ENCODE measurements at regions not wholly inside any gene's neighbourhood (a gene's known extent, or its start where the extent isn't known, plus 50 kb on each side); places are given as distances from the start of the nearest gene placed in this dataset.

DNA sequence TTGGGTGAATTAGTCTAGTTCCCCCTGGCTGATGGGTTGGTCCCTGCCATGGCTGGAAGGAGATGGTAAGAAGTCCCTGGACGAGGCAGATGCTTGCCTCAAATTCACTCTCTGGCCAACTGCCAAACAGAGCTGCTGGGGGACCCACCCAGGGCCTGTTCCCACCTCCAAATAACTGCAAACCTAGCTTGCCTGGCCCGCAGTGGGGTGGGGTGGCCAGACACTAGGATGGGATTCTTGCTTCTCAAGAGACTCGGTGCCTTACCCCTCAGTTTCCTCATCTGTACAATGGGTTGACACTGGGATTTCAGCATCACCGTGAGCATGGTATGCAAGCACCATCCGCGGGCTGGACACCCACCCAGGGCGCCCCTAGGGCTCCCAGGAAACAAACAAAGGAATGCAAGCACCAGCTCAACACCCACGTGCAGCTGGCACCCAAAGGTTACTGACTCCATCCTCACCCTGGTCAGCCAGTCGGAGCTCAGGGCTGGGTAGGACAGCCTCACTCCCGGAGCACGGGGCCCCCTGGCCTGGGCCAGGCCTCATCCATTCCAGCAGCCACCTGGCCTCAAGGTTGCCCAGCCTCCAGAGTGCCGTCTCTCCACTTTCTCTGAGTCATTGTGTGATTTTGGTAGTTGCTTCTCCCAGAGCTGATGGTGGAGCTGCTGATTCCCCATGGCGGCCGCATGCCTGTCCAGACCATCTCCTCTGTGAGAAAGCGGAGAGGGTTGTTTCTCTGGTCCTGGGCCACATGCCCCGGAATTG is 205.2 kb upstream of the RTL1 start:
- dilution Hi-C loops (cut with MboI; ENCODE audit: extremely low pct_ligation_motif_present, low sequenced_read_pairs) (no loop called here), intact Hi-C loops (cut with micrococcal nuclease) (no loop called here)
- Histone ChIP-seq H3K9ac (replicated peaks; ENCODE audit: extremely low read depth, insufficient read depth, low read length) (no peak overlapping the region), H3K4me3 (replicated peaks in 1 of 3; ENCODE audit: insufficient read depth in 1 of 3, low read depth in 1 of 3, low read length in 3 of 3) (no peak overlapping the region), H3K36me3 (ENCODE audit: control insufficient read depth in 2 of 2, extremely low read depth in 1 of 2, insufficient read depth in 2 of 2, low read length in 2 of 2) (no peaks in the 10 kb centered on the region), H4K20me1 (replicated peaks; ENCODE audit: control insufficient read depth, extremely low read depth, insufficient read depth, low read length) (no peaks in the 10 kb centered on the region), H3K27ac (ENCODE audit: insufficient read depth, low read depth, low read length) (no peak overlapping the region), H3K4me1 (ENCODE audit: control insufficient read depth, extremely low read depth, insufficient read depth, low read length) (no peaks in the 10 kb centered on the region), H2AFZ (ENCODE audit: low read depth, low read length) (no peak overlapping the region), H3K9me3 (replicated peaks; ENCODE audit: control insufficient read depth, insufficient read depth, low read length) (no peaks in the 10 kb centered on the region), H3K79me2 (ENCODE audit: control insufficient read depth, insufficient read depth, low read length) (no peaks in the 10 kb centered on the region), H3K9me1 (replicated peaks; ENCODE audit: control insufficient read depth, extremely low read depth, insufficient read depth, low read length) (no peaks in the 10 kb centered on the region), H3K4me2 (ENCODE audit: insufficient read depth, low read length) (no peak overlapping the region), H3K27me3 (ENCODE audit: control insufficient read depth in 2 of 2, insufficient read depth in 2 of 2, low read length in 2 of 2) (no peaks in the 10 kb centered on the region)
- no peak for TF ChIP-seq MYC (IDR thresholded peaks at IDR 0.05; ENCODE audit: low read depth, low read length)
- no peak for TF ChIP-seq GATA2 (IDR thresholded peaks at IDR 0.05; ENCODE audit: insufficient read depth, insufficient read length, low read depth, low read length)
- no peak for TF ChIP-seq POLR2A (IDR thresholded peaks at IDR 0.05; ENCODE audit: low read depth, low read length)
- no peak for TF ChIP-seq JUN (IDR thresholded peaks at IDR 0.05; ENCODE audit: borderline replicate concordance, insufficient read depth, insufficient read length, low read depth)
- no peak for TF ChIP-seq EZH2 (IDR thresholded peaks at IDR 0.05; ENCODE audit: borderline replicate concordance, low read depth, low read length, severe bottlenecking)
- TF ChIP-seq, protein P1, sequence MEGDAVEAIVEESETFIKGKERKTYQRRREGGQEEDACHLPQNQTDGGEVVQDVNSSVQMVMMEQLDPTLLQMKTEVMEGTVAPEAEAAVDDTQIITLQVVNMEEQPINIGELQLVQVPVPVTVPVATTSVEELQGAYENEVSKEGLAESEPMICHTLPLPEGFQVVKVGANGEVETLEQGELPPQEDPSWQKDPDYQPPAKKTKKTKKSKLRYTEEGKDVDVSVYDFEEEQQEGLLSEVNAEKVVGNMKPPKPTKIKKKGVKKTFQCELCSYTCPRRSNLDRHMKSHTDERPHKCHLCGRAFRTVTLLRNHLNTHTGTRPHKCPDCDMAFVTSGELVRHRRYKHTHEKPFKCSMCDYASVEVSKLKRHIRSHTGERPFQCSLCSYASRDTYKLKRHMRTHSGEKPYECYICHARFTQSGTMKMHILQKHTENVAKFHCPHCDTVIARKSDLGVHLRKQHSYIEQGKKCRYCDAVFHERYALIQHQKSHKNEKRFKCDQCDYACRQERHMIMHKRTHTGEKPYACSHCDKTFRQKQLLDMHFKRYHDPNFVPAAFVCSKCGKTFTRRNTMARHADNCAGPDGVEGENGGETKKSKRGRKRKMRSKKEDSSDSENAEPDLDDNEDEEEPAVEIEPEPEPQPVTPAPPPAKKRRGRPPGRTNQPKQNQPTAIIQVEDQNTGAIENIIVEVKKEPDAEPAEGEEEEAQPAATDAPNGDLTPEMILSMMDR (IDR thresholded peaks at IDR 0.05; ENCODE audit: extremely low read depth in 1 of 2, insufficient read depth in 1 of 2, low read depth in 1 of 2, low read length in 2 of 2) = no peak
- TF ChIP-seq FOS (IDR thresholded peaks at IDR 0.05; ENCODE audit: borderline replicate concordance, insufficient read depth, low read length) = no peak
- TF ChIP-seq, protein P2, sequence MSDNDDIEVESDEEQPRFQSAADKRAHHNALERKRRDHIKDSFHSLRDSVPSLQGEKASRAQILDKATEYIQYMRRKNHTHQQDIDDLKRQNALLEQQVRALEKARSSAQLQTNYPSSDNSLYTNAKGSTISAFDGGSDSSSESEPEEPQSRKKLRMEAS (IDR thresholded peaks at IDR 0.05; ENCODE audit: insufficient read depth, insufficient read length) = no peak
- FAIRE-seq (no peak), DNase-seq (ENCODE audit: low read depth, low spot score) (no peak)
- CTCF ChIA-PET = interaction anchor here (1.0 kb wide), 1 partner anchor 11 kb away, joined by 4 read pairs; no protein-coding TSS in a partner anchor
- POLR2A ChIA-PET = no interaction called here
- BruUV-seq (replicated peaks) = no TSS peak

Data from endothelial cell of umbilical vein (primary cell).